Body of pancreas (tissue), 4 donors: ENCODE measurements at regions not wholly inside any gene's neighbourhood (a gene's known extent, or its start where the extent isn't known, plus 50 kb on each side); places are given as distances from the start of the nearest gene placed in this dataset.

Source experiments
- CTCF ChIP-seq, 7 experiments: fragments of 450-650 bp in 4 of 7; fragments of 200-600 bp in 3 of 7; sonication (generic) in 3 of 7; IDR thresholded peaks; one replicate each; pipeline ENCODE4 v1.5.1; 2016 to 2019; ENCODE audit warnings: antibody characterized with exemption in 7 of 7
- POLR2A ChIP-seq, 3 donors: fragments of 450-650 bp; IDR thresholded peaks; one replicate each; pipeline ENCODE4 v1.6.1; 2016; ENCODE audit warnings: antibody characterized with exemption in 3 of 3, mild to moderate bottlenecking in 2 of 3

GRCh38 chr16:76862901-76863300 is 328.1 kb upstream of the MON1B start:
- no peak for TF ChIP-seq POLR2A (IDR thresholded peaks at IDR 0.05)
- no peak for TF ChIP-seq CTCF (IDR thresholded peaks at IDR 0.05)
